Endothelial cell of umbilical vein (primary cell): ENCODE measurements at regions not wholly inside any gene's neighbourhood (a gene's known extent, or its start where the extent isn't known, plus 50 kb on each side); places are given as distances from the start of the nearest gene placed in this dataset.

Source experiments
- BruUV-seq: library from RNA; stranded (reverse); fragments of 400-500 nt; replicated peaks from 2 replicates; lab custom pipeline; 2021; lab: Mats Ljungman, UMichigan
- CTCF ChIA-PET: fragments of 300-600, 350-600 bp; sonication (Branson Sonifier 250); formaldehyde crosslinking; loops from one replicate; lab custom pipeline; 2021; ENCODE audit warnings: antibody characterized with exemption, inconsistent platforms; lab: Charles Lee
- POLR2A ChIA-PET: fragments of 300-600, 350-600 bp; sonication (Branson Sonifier 250); formaldehyde crosslinking; loops from one replicate; lab custom pipeline; 2021; ENCODE audit warnings: antibody characterized with exemption, inconsistent platforms; lab: Charles Lee
- DNase-seq: peaks from one replicate; pipeline ENCODE4 v3.0.0-alpha.2; 2011; ENCODE audit warnings: low read depth, low spot score
- FAIRE-seq: peaks from 2 replicates; lab custom pipeline; 2011; peaks lifted over from hg19 to GRCh38; lab: Jason Lieb, UNC
- H2AFZ ChIP-seq: 2 replicates; pipeline ENCODE4 v1.6.0; 2012; ENCODE audit warnings: low read depth, low read length, control low read depth, inconsistent platforms
- H3K27ac ChIP-seq: 2 replicates; pipeline ENCODE4 v1.5.1; 2011; ENCODE audit warnings: low read depth, mild to moderate bottlenecking, control low read depth, low read length, moderate library complexity; ENCODE audit not compliant: insufficient read depth
- H3K27me3 ChIP-seq, 2 experiments: 2 replicates each; pipeline versions ENCODE4 v1.6.0 to v1.6.1; 2011; ENCODE audit warnings: low read length in 2 of 2, mixed read lengths in 1 of 2; ENCODE audit not compliant: control insufficient read depth in 2 of 2, insufficient read depth in 2 of 2
- H3K36me3 ChIP-seq, 2 experiments: 2 replicates in 1 of 2; 3 replicates in 1 of 2; pipeline ENCODE4 v1.5.1; 2011; ENCODE audit warnings: low read length in 2 of 2, mild to moderate bottlenecking in 1 of 2, moderate library complexity in 1 of 2; ENCODE audit not compliant: control insufficient read depth in 2 of 2, insufficient read depth in 2 of 2; ENCODE audit errors: extremely low read depth in 1 of 2
- H3K4me1 ChIP-seq: 3 replicates; pipeline ENCODE4 v1.5.1; 2011; ENCODE audit warnings: mild to moderate bottlenecking, low read length; ENCODE audit not compliant: control insufficient read depth, insufficient read depth; ENCODE audit errors: extremely low read depth
- H3K4me2 ChIP-seq: 2 replicates; pipeline ENCODE4 v1.6.1; 2011; ENCODE audit warnings: low read length, control low read depth, mixed read lengths; ENCODE audit not compliant: insufficient read depth
- H3K4me3 ChIP-seq, 3 experiments: fragments of 200-600 bp in 1 of 3; sonication (generic), shearing (Covaris generic) in 1 of 3; replicated peaks in 1 of 3; 2 replicates each; pipeline ENCODE4 v1.5.1; 2011 to 2016; ENCODE audit warnings: control low read depth in 3 of 3, low read length in 3 of 3, mild to moderate bottlenecking in 2 of 3, inconsistent platforms in 1 of 3, low read depth in 1 of 3, moderate library complexity in 1 of 3; ENCODE audit not compliant: insufficient read depth in 1 of 3
- H3K79me2 ChIP-seq: 2 replicates; pipeline ENCODE4 v1.6.0; 2012; ENCODE audit warnings: low read length, inconsistent platforms; ENCODE audit not compliant: control insufficient read depth, insufficient read depth
- H3K9ac ChIP-seq: replicated peaks from 2 replicates; pipeline ENCODE3; 2011; ENCODE audit warnings: low read length, control low read depth; ENCODE audit not compliant: insufficient read depth; ENCODE audit errors: extremely low read depth
- H3K9me1 ChIP-seq: replicated peaks from 3 replicates; pipeline ENCODE4 v1.6.0; 2011; ENCODE audit warnings: mild to moderate bottlenecking, low read length; ENCODE audit not compliant: control insufficient read depth, insufficient read depth; ENCODE audit errors: extremely low read depth
- H3K9me3 ChIP-seq: replicated peaks from 2 replicates; pipeline ENCODE4 v1.5.1; 2012; ENCODE audit warnings: low read length, inconsistent platforms; ENCODE audit not compliant: control insufficient read depth, insufficient read depth
- H4K20me1 ChIP-seq: replicated peaks from 2 replicates; pipeline ENCODE3; 2011; ENCODE audit warnings: mild to moderate bottlenecking, low read length; ENCODE audit not compliant: control insufficient read depth, insufficient read depth; ENCODE audit errors: extremely low read depth
- EZH2 ChIP-seq: IDR thresholded peaks from 2 replicates; pipeline ENCODE4 v1.6.1; 2012; ENCODE audit warnings: borderline replicate concordance, low read depth, mild to moderate bottlenecking, moderate library complexity, low read length, inconsistent platforms; ENCODE audit not compliant: severe bottlenecking
- FOS ChIP-seq: IDR thresholded peaks from 2 replicates; pipeline ENCODE4 v1.6.1; 2011; ENCODE audit warnings: mild to moderate bottlenecking, low read length, moderate library complexity, borderline replicate concordance; ENCODE audit not compliant: insufficient read depth
- GATA2 ChIP-seq: IDR thresholded peaks from 2 replicates; pipeline ENCODE4 v1.7.0; 2011; ENCODE audit warnings: low read depth, mild to moderate bottlenecking, moderate library complexity, mixed read lengths, low read length; ENCODE audit not compliant: insufficient read length, insufficient read depth
- JUN ChIP-seq: IDR thresholded peaks from 2 replicates; pipeline ENCODE4 v1.6.1; 2011; ENCODE audit warnings: borderline replicate concordance, low read depth; ENCODE audit not compliant: insufficient read length, insufficient read depth
- MYC ChIP-seq: IDR thresholded peaks from one replicate; pipeline ENCODE4 v1.6.1; 2011; ENCODE audit warnings: mild to moderate bottlenecking, low read depth, low read length
- POLR2A ChIP-seq: IDR thresholded peaks from 2 replicates; pipeline ENCODE4 v1.6.1; 2012; ENCODE audit warnings: low read depth, mild to moderate bottlenecking, control low read depth, low read length
- POLR2AphosphoS5 ChIP-seq: IDR thresholded peaks from 2 replicates; pipeline ENCODE4 v1.6.1; 2012; ENCODE audit warnings: low read depth, mild to moderate bottlenecking, control low read depth, low read length, moderate library complexity; ENCODE audit not compliant: insufficient read depth
- dilution Hi-C: fragments of 300-500 bp; cut with MboI; formaldehyde crosslinking; loops from one replicate; pipeline ENCODE4 v1.15.0; 2019; ENCODE audit warnings: low sequenced_read_pairs; ENCODE audit not compliant: extremely low pct_ligation_motif_present
- intact Hi-C: fragments of 100-400 bp; cut with micrococcal nuclease; formaldehyde crosslinking; loops from one replicate; pipeline ENCODE4 v1.10.0; 2022
- TF ChIP-seq, protein P1 (sequence below), 2 donors: IDR thresholded peaks; 1 replicate in 1 of 2; 2 replicates in 1 of 2; pipeline ENCODE4 v1.5.1; 2011; ENCODE audit warnings: low read length in 2 of 2, mild to moderate bottlenecking in 2 of 2, moderate library complexity in 2 of 2, control low read depth in 1 of 2, inconsistent platforms in 1 of 2, low read depth in 1 of 2; ENCODE audit not compliant: insufficient read depth in 1 of 2; ENCODE audit errors: extremely low read depth in 1 of 2
- TF ChIP-seq, protein P2 (sequence below): IDR thresholded peaks from 2 replicates; pipeline ENCODE4 v1.6.1; 2011; ENCODE audit not compliant: insufficient read depth, insufficient read length

DNA sequence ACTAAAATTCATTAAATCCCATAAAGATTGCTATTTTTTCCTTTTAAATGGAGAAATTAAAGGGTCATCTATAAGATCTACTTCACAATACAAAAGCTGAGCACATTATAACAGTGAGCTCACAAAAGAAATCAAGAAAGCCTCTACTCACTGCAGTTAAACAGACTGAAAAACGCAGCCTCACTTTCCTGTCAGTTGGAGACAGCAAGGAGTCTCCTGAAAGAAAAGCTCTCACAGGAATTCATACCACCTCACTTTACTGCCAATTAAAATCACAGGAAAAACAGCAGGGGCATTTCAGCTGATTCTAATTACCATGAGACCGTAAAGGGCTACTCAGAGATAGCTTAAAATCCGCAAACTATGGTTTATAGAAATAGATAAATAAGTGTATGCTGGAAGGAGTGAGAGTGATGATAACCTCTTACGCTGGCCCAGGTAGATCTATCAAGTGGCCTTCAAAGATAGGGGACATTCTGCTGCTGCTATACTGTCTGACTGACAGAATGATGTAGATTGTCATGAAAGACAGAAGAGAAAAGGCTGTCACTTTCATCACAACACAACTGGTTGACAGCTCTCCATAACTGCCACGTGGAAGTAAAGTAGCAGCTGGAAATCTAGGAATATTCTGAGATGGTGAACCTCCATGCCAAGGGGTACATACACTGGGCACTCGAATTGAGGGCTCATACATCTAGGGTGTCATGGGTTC, 1333.7 kb upstream of the DIAPH2 start:
- ChIA-PET POLR2A (no interaction called here), CTCF (no interaction called here)
- no peaks in the 10 kb centered on the region for H3K79me2 ChIP-seq
- H3K9me1 ChIP-seq, result no peaks in the 10 kb centered on the region
- no peak overlapping the region for H3K4me2 ChIP-seq
- H3K4me1 ChIP-seq, result no peaks in the 10 kb centered on the region
- FAIRE-seq, result no peak
- TF ChIP-seq, protein P1, sequence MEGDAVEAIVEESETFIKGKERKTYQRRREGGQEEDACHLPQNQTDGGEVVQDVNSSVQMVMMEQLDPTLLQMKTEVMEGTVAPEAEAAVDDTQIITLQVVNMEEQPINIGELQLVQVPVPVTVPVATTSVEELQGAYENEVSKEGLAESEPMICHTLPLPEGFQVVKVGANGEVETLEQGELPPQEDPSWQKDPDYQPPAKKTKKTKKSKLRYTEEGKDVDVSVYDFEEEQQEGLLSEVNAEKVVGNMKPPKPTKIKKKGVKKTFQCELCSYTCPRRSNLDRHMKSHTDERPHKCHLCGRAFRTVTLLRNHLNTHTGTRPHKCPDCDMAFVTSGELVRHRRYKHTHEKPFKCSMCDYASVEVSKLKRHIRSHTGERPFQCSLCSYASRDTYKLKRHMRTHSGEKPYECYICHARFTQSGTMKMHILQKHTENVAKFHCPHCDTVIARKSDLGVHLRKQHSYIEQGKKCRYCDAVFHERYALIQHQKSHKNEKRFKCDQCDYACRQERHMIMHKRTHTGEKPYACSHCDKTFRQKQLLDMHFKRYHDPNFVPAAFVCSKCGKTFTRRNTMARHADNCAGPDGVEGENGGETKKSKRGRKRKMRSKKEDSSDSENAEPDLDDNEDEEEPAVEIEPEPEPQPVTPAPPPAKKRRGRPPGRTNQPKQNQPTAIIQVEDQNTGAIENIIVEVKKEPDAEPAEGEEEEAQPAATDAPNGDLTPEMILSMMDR (IDR thresholded peaks at IDR 0.05; ENCODE audit: extremely low read depth in 1 of 2, insufficient read depth in 1 of 2, low read depth in 1 of 2, low read length in 2 of 2), result no peak
- TF ChIP-seq POLR2A (no peak), JUN (no peak), MYC (no peak), GATA2 (no peak), FOS (no peak), EZH2 (no peak), POLR2AphosphoS5 (no peak)
- TF ChIP-seq, protein P2, sequence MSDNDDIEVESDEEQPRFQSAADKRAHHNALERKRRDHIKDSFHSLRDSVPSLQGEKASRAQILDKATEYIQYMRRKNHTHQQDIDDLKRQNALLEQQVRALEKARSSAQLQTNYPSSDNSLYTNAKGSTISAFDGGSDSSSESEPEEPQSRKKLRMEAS, result no peak
- H3K27me3 ChIP-seq, result no peaks in the 10 kb centered on the region
- H2AFZ ChIP-seq, result no peak overlapping the region
- DNase-seq, result no peak
- BruUV-seq, result no TSS peak
- H3K4me3 ChIP-seq, result no peak overlapping the region
- no peak overlapping the region for H3K9ac ChIP-seq
- H3K36me3 ChIP-seq, result no peaks in the 10 kb centered on the region
- dilution Hi-C loops (no loop called here), intact Hi-C loops (no loop called here)
- H4K20me1 ChIP-seq, result no peaks in the 10 kb centered on the region
- H3K9me3 ChIP-seq, result no peaks in the 10 kb centered on the region
- no peak overlapping the region for H3K27ac ChIP-seq
